WTC11 (cell line): ENCODE measurements at regions not wholly inside any gene's neighbourhood (a gene's known extent, or its start where the extent isn't known, plus 50 kb on each side); places are given as distances from the start of the nearest gene placed in this dataset.

Source experiments
- ATAC-seq: fragments of 200-7000 bp; cut with Tn5 transposase; 2 replicates; pipeline ENCODE4 v1.10.0; 2021; ENCODE audit warnings: mild to moderate bottlenecking, moderate library complexity
- CTCF ChIA-PET: fragments of 300-600 bp; sonication (Branson Sonifier 250); formaldehyde crosslinking; loops from one replicate; lab custom pipeline; 2021; ENCODE audit warnings: antibody characterized with exemption; lab: Charles Lee
- POLR2A ChIA-PET: fragments of 350-600 bp; sonication (Branson Sonifier 250); formaldehyde crosslinking; loops from one replicate; lab custom pipeline; 2021; ENCODE audit warnings: antibody characterized with exemption; lab: Charles Lee
- DNase-seq: peaks from one replicate; pipeline ENCODE4 v3.0.0; 2021; ENCODE audit warnings: low spot score
- H3K27ac Mint-ChIP-seq: 2 replicates; pipeline ENCODE4 v1.8.0; 2021; ENCODE audit warnings: mixed read lengths
- H3K27me3 Mint-ChIP-seq: 2 replicates; pipeline ENCODE4 v1.8.0; 2021; ENCODE audit warnings: low read depth, mild to moderate bottlenecking, moderate library complexity, mixed read lengths
- H3K36me3 Mint-ChIP-seq: 2 replicates; pipeline ENCODE4 v1.8.0; 2021; ENCODE audit warnings: mixed read lengths
- H3K4me1 Mint-ChIP-seq: 2 replicates; pipeline ENCODE4 v1.8.0; 2022; ENCODE audit warnings: mixed read lengths
- H3K4me3 Mint-ChIP-seq: 2 replicates; pipeline ENCODE4 v1.8.0; 2021; ENCODE audit warnings: mild to moderate bottlenecking, moderate library complexity, mixed read lengths
- H3K9me3 Mint-ChIP-seq: 2 replicates; pipeline ENCODE4 v1.8.0; 2021; ENCODE audit warnings: mixed read lengths
- AFF4 ChIP-seq: sonication (generic); formaldehyde crosslinking; IDR thresholded peaks from 2 replicates; pipeline ENCODE4 v1.8.1; 2023; ENCODE audit warnings: mild to moderate bottlenecking, missing genetic modification reagents, borderline replicate concordance
- CDX4 ChIP-seq: fragments of 250-450 bp; sonication (Bioruptor Pico); IDR thresholded peaks from 2 replicates; pipeline ENCODE4 v1.9.0; 2021; ENCODE audit warnings: moderate library complexity, mild to moderate bottlenecking, inconsistent platforms, borderline replicate concordance
- E2F1 ChIP-seq: sonication (generic); formaldehyde crosslinking; IDR thresholded peaks from 2 replicates; pipeline ENCODE4 v1.8.0; 2022; ENCODE audit warnings: mild to moderate bottlenecking, missing genetic modification reagents
- IRF2 ChIP-seq: sonication (generic); formaldehyde crosslinking; IDR thresholded peaks from 2 replicates; pipeline ENCODE4 v1.8.0; 2022; ENCODE audit warnings: low read depth, missing genetic modification reagents, borderline replicate concordance
- JAZF1 ChIP-seq: fragments of 250-450 bp; sonication (Bioruptor Pico); IDR thresholded peaks from 2 replicates; pipeline ENCODE4 v1.9.0; 2021; ENCODE audit warnings: moderate library complexity, mild to moderate bottlenecking, inconsistent platforms
- MLX ChIP-seq: sonication (generic); formaldehyde crosslinking; IDR thresholded peaks from 2 replicates; pipeline ENCODE4 v1.8.1; 2023; ENCODE audit warnings: mild to moderate bottlenecking, missing genetic modification reagents, moderate library complexity
- MXD4 ChIP-seq: fragments of 250-450 bp; sonication (Bioruptor Pico); IDR thresholded peaks from 2 replicates; pipeline ENCODE4 v1.8.0; 2021; ENCODE audit warnings: mild to moderate bottlenecking, moderate library complexity, borderline replicate concordance
- NFE2L1 ChIP-seq: sonication (generic); formaldehyde crosslinking; IDR thresholded peaks from 2 replicates; pipeline ENCODE4 v1.8.1; 2023; ENCODE audit warnings: missing genetic modification reagents
- PRRX2 ChIP-seq: fragments of 250-450 bp; sonication (Bioruptor Pico); IDR thresholded peaks from 2 replicates; pipeline ENCODE4 v1.8.0; 2021; ENCODE audit warnings: mild to moderate bottlenecking
- SMAD3 ChIP-seq: sonication (generic); formaldehyde crosslinking; IDR thresholded peaks from 2 replicates; pipeline ENCODE4 v1.8.0; 2022; ENCODE audit warnings: missing genetic modification reagents, mild to moderate bottlenecking, borderline replicate concordance
- SOX15 ChIP-seq: fragments of 250-450 bp; sonication (Bioruptor Pico); IDR thresholded peaks from 2 replicates; pipeline ENCODE4 v1.9.0; 2021; ENCODE audit warnings: mild to moderate bottlenecking
- ZNF512 ChIP-seq: sonication (generic); formaldehyde crosslinking; IDR thresholded peaks from 2 replicates; pipeline ENCODE4 v1.8.1; 2022; ENCODE audit warnings: missing genetic modification reagents, borderline replicate concordance
- ZNF532 ChIP-seq: fragments of 250-450 bp; sonication (Bioruptor Pico); IDR thresholded peaks from 2 replicates; pipeline ENCODE4 v1.9.0; 2021; ENCODE audit warnings: mild to moderate bottlenecking, borderline replicate concordance
- TF ChIP-seq, protein P1 (sequence below): sonication (generic); formaldehyde crosslinking; conservative IDR thresholded peaks from 2 replicates; pipeline ENCODE4 v1.8.1; 2023; ENCODE audit warnings: mild to moderate bottlenecking, low read depth, missing genetic modification reagents, moderate library complexity

DNA sequence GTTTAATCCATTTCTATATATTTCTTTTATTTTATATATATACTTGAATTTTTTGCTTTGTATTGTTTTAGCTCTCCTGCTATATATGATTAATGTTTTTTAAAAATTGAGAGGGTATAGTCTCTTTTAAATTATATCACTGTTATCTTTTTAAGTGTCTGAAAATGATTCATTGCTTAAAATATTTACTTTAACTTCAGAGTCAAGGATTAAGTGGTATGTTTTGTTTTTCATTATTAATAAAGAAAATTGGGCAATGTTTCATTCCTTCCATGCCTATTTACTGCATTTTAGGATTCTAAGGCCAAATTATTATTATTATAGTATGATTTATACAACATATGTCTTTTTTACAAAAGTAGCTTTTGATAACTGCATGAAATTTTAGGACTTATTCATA lies 67.2 kb upstream of the THSD7A start:
- ATAC-seq (no peak), DNase-seq (no peak)
- ChIA-PET POLR2A (no interaction called here), CTCF (no interaction called here)
- no peak overlapping the region for H3K27ac Mint-ChIP-seq
- no peaks in the 10 kb centered on the region for H3K36me3 Mint-ChIP-seq
- no peak for TF ChIP-seq IRF2 (CRISPR knock-in tag)
- TF ChIP-seq SOX15 (CRISPR knock-in tag) = no peak
- TF ChIP-seq ZNF512 = no peak
- TF ChIP-seq, protein P1, sequence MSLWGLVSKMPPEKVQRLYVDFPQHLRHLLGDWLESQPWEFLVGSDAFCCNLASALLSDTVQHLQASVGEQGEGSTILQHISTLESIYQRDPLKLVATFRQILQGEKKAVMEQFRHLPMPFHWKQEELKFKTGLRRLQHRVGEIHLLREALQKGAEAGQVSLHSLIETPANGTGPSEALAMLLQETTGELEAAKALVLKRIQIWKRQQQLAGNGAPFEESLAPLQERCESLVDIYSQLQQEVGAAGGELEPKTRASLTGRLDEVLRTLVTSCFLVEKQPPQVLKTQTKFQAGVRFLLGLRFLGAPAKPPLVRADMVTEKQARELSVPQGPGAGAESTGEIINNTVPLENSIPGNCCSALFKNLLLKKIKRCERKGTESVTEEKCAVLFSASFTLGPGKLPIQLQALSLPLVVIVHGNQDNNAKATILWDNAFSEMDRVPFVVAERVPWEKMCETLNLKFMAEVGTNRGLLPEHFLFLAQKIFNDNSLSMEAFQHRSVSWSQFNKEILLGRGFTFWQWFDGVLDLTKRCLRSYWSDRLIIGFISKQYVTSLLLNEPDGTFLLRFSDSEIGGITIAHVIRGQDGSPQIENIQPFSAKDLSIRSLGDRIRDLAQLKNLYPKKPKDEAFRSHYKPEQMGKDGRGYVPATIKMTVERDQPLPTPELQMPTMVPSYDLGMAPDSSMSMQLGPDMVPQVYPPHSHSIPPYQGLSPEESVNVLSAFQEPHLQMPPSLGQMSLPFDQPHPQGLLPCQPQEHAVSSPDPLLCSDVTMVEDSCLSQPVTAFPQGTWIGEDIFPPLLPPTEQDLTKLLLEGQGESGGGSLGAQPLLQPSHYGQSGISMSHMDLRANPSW (CRISPR knock-in tag) = no peak
- no peak for TF ChIP-seq NFE2L1 (CRISPR knock-in tag)
- no peak for TF ChIP-seq PRRX2 (CRISPR knock-in tag)
- no peak for TF ChIP-seq ZNF532 (CRISPR knock-in tag)
- TF ChIP-seq JAZF1 (CRISPR knock-in tag) = no peak
- TF ChIP-seq CDX4 (CRISPR knock-in tag) = no peak
- no peak for TF ChIP-seq MLX (CRISPR knock-in tag)
- no peak for TF ChIP-seq E2F1 (CRISPR knock-in tag)
- no peak for TF ChIP-seq AFF4 (CRISPR knock-in tag)
- TF ChIP-seq SMAD3 (CRISPR knock-in tag) = no peak
- TF ChIP-seq MXD4 (CRISPR knock-in tag) = no peak
- peaks cover 21% of the 10 kb centered on the region for H3K4me1 Mint-ChIP-seq
- no peak overlapping the region for H3K4me3 Mint-ChIP-seq
- peaks cover 17% of the 10 kb centered on the region; the same call in 1 of the 2 replicates for H3K9me3 Mint-ChIP-seq
- no peaks in the 10 kb centered on the region for H3K27me3 Mint-ChIP-seq
